IgD-negative memory B cell (primary cell): ENCODE measurements at regions not wholly inside any gene's neighbourhood (a gene's known extent, or its start where the extent isn't known, plus 50 kb on each side); places are given as distances from the start of the nearest gene placed in this dataset.
"Not testable (repeated sequence)": the region's sequence is repeated elsewhere in the genome, so short reads cannot be mapped to it uniquely, and the experiment has no call there.

Experiments used
- H3K27ac Mint-ChIP-seq, 3 donors: one replicate each; pipeline ENCODE4 v1.8.0; 2020 to 2022; ENCODE audit warnings: mild to moderate bottlenecking in 3 of 3, mixed read lengths in 3 of 3, moderate library complexity in 1 of 3
- H3K27me3 Mint-ChIP-seq: one replicate; pipeline ENCODE4 v1.8.0; 2021; ENCODE audit warnings: mixed read lengths
- H3K36me3 Mint-ChIP-seq: one replicate; pipeline ENCODE4 v1.8.0; 2020; ENCODE audit warnings: mild to moderate bottlenecking, mixed read lengths
- H3K4me1 Mint-ChIP-seq, 3 donors: one replicate each; pipeline ENCODE4 v1.8.0; 2020 to 2022; ENCODE audit warnings: mixed read lengths in 3 of 3, mild to moderate bottlenecking in 1 of 3
- H3K4me3 Mint-ChIP-seq, 4 donors: one replicate each; pipeline ENCODE4 v1.8.0; 2020 to 2022; ENCODE audit warnings: mild to moderate bottlenecking in 4 of 4, mixed read lengths in 4 of 4, moderate library complexity in 3 of 4
- H3K9me3 Mint-ChIP-seq, 3 donors: one replicate each; pipeline ENCODE4 v1.8.0; 2020 to 2021; ENCODE audit warnings: mixed read lengths in 3 of 3, mild to moderate bottlenecking in 1 of 3

GRCh38 chr6:53426117-53426516, 77.4 kb upstream of the ELOVL5 start:
- Mint-ChIP-seq H3K27me3 (peaks cover 1% of the 10 kb centered on the region), H3K4me1 (peaks cover 28 to 45% (median 33%) of the 10 kb centered on the region in 3 donors), H3K9me3 (no peaks in the 10 kb centered on the region), H3K4me3 (peak overlapping the region in 1 of 4 donors; percentile 46), H3K36me3 (no peaks in the 10 kb centered on the region), H3K27ac (no peak overlapping the region)

- Mint-ChIP-seq H3K36me3 (no peaks in the 10 kb centered on the region), H3K27me3 (peaks cover 1% of the 10 kb centered on the region), H3K9me3 (no peaks in the 10 kb centered on the region), H3K4me1 (peaks cover 28 to 42% (median 33%) of the 10 kb centered on the region in 3 donors), H3K27ac (peak overlapping the region in 1 of 3 donors; percentile 18), H3K4me3 (no peak overlapping the region)
Measured at GRCh38 chr6:53424976-53425718, 76.4 kb upstream of the ELOVL5 start.

GRCh38 chr6:53424300-53424699, 75.5 kb upstream of the ELOVL5 start:
- Mint-ChIP-seq H3K36me3 (no peaks in the 10 kb centered on the region), H3K27ac (no peak overlapping the region), H3K4me3 (peak overlapping the region in 2 of 4 donors; percentile 8 to 50), H3K4me1 (peaks cover 26 to 35% (median 32%) of the 10 kb centered on the region in 3 donors), H3K9me3 (no peaks in the 10 kb centered on the region), H3K27me3 (peaks cover 1% of the 10 kb centered on the region)

GRCh38 chr6:53423560-53423959, 74.8 kb upstream of the ELOVL5 start:
- H3K27me3 Mint-ChIP-seq, H3K27ac Mint-ChIP-seq, H3K9me3 Mint-ChIP-seq, H3K36me3 Mint-ChIP-seq, H3K4me3 Mint-ChIP-seq: not testable (repeated sequence)
- peaks cover 21 to 32% (median 29%) of the 10 kb centered on the region in 3 donors for H3K4me1 Mint-ChIP-seq

- H3K36me3 Mint-ChIP-seq, result no peaks in the 10 kb centered on the region
- peaks cover 1 to 11% (median 5%) of the 10 kb centered on the region in 3 donors for H3K4me1 Mint-ChIP-seq
- no peaks in the 10 kb centered on the region for H3K9me3 Mint-ChIP-seq
- no peaks in the 10 kb centered on the region for H3K27me3 Mint-ChIP-seq
- H3K4me3 Mint-ChIP-seq, result no peak overlapping the region
- no peak overlapping the region for H3K27ac Mint-ChIP-seq
Measured at GRCh38 chr6:53419026-53419425, 70.3 kb upstream of the ELOVL5 start.

GRCh38 chr6:53418288-53418687, 69.5 kb upstream of the ELOVL5 start:
- Mint-ChIP-seq H3K4me1 (peaks cover 1 to 9% (median 2%) of the 10 kb centered on the region in 3 donors), H3K27ac (no peak overlapping the region), H3K27me3 (no peaks in the 10 kb centered on the region), H3K9me3 (no peaks in the 10 kb centered on the region), H3K4me3 (no peak overlapping the region), H3K36me3 (no peaks in the 10 kb centered on the region)

GRCh38 chr6:53417141-53417540, 68.4 kb upstream of the ELOVL5 start:
- Mint-ChIP-seq H3K27ac (peak overlapping the region in 1 of 3 donors; percentile 71), H3K36me3 (no peaks in the 10 kb centered on the region), H3K4me1 (peaks cover 0 to 8% (median 1%) of the 10 kb centered on the region in 3 donors), H3K9me3 (no peaks in the 10 kb centered on the region), H3K27me3 (no peaks in the 10 kb centered on the region), H3K4me3 (no peak overlapping the region)

GRCh38 chr6:53413326-53413725, 64.6 kb upstream of the ELOVL5 start:
- no peak overlapping the region for H3K4me3 Mint-ChIP-seq
- H3K9me3 Mint-ChIP-seq, result no peaks in the 10 kb centered on the region
- H3K4me1 Mint-ChIP-seq, result peaks cover 6 to 11% (median 7%) of the 10 kb centered on the region in 3 donors
- H3K36me3 Mint-ChIP-seq, result no peaks in the 10 kb centered on the region
- no peaks in the 10 kb centered on the region for H3K27me3 Mint-ChIP-seq
- H3K27ac Mint-ChIP-seq, result no peak overlapping the region

GRCh38 chr6:53412751-53413150, 64.0 kb upstream of the ELOVL5 start:
- H3K9me3 Mint-ChIP-seq, result no peaks in the 10 kb centered on the region

GRCh38 chr6:53412021-53412715, 63.4 kb upstream of the ELOVL5 start:
- Mint-ChIP-seq H3K27ac (no peak overlapping the region), H3K27me3 (no peaks in the 10 kb centered on the region), H3K4me3 (no peak overlapping the region), H3K4me1 (peaks cover 6 to 11% (median 7%) of the 10 kb centered on the region in 3 donors), H3K9me3 (no peaks in the 10 kb centered on the region), H3K36me3 (no peaks in the 10 kb centered on the region)

More at GRCh38 chr6:53412751-53413150, 64.0 kb upstream of the ELOVL5 start:
- Mint-ChIP-seq H3K27ac (no peak overlapping the region), H3K4me1 (peaks cover 6 to 11% (median 7%) of the 10 kb centered on the region in 3 donors), H3K36me3 (no peaks in the 10 kb centered on the region), H3K4me3 (no peak overlapping the region), H3K27me3 (no peaks in the 10 kb centered on the region)

- Mint-ChIP-seq H3K27me3 (no peaks in the 10 kb centered on the region), H3K9me3 (no peaks in the 10 kb centered on the region), H3K4me1 (peaks cover 6 to 10% (median 7%) of the 10 kb centered on the region in 3 donors), H3K27ac (no peak overlapping the region), H3K4me3 (no peak overlapping the region), H3K36me3 (no peaks in the 10 kb centered on the region)
Measured at GRCh38 chr6:53411451-53411850, 62.7 kb upstream of the ELOVL5 start.

GRCh38 chr6:53410508-53411258, 61.9 kb upstream of the ELOVL5 start:
- no peaks in the 10 kb centered on the region for H3K9me3 Mint-ChIP-seq
- H3K27ac Mint-ChIP-seq, result peak overlapping the region in 1 of 3 donors; percentile 29
- no peaks in the 10 kb centered on the region for H3K36me3 Mint-ChIP-seq
- no peaks in the 10 kb centered on the region for H3K27me3 Mint-ChIP-seq
- peak overlapping the region in 3 of 4 donors; percentile 50 to 90 (median 63) for H3K4me3 Mint-ChIP-seq
- peaks cover 6 to 10% (median 7%) of the 10 kb centered on the region in 3 donors for H3K4me1 Mint-ChIP-seq

- Mint-ChIP-seq H3K36me3 (no peaks in the 10 kb centered on the region), H3K4me1 (peaks cover 6 to 10% (median 7%) of the 10 kb centered on the region in 3 donors), H3K9me3 (no peaks in the 10 kb centered on the region), H3K27me3 (no peaks in the 10 kb centered on the region), H3K27ac (no peak overlapping the region), H3K4me3 (no peak overlapping the region)
Measured at GRCh38 chr6:53408826-53409225, 60.1 kb upstream of the ELOVL5 start.

- peaks cover 2% of the 10 kb centered on the region for H3K27me3 Mint-ChIP-seq
- H3K9me3 Mint-ChIP-seq, result peaks cover 0 to 2% (median 0%) of the 10 kb centered on the region in 3 donors
- H3K4me1 Mint-ChIP-seq, result peaks cover 0 to 6% (median 3%) of the 10 kb centered on the region in 3 donors
- no peaks in the 10 kb centered on the region for H3K36me3 Mint-ChIP-seq
- peak overlapping the region in 1 of 3 donors; percentile 24 for H3K27ac Mint-ChIP-seq
- no peak overlapping the region for H3K4me3 Mint-ChIP-seq
Measured at GRCh38 chr6:53399027-53399344, 50.2 kb upstream of the ELOVL5 start.
